ENCODE measurements at regions not wholly inside any gene's neighbourhood (a gene's known extent, or its start where the extent isn't known, plus 50 kb on each side); places are given as distances from the start of the nearest gene placed in this dataset.

DNA sequence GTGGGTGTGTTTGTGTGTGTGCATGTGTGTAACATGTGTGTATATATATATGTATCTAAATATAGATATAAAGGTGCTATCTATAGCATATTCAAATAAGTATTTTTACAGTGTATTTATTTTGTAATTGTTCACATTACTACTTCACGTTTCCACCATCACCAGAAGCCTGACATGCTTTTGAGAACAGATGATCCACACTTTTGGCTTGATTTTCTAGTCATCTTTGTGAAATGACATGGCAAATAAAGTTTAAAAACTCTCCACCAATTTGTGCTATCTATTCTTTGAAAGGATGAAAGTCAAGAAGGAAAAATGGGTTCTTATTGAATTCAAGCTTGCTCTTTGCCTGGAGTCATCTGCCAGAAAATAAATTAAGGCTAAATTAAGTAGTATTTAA is 294.0 kb upstream of the AKR1E2 start:
- TF ChIP-seq, protein P1, sequence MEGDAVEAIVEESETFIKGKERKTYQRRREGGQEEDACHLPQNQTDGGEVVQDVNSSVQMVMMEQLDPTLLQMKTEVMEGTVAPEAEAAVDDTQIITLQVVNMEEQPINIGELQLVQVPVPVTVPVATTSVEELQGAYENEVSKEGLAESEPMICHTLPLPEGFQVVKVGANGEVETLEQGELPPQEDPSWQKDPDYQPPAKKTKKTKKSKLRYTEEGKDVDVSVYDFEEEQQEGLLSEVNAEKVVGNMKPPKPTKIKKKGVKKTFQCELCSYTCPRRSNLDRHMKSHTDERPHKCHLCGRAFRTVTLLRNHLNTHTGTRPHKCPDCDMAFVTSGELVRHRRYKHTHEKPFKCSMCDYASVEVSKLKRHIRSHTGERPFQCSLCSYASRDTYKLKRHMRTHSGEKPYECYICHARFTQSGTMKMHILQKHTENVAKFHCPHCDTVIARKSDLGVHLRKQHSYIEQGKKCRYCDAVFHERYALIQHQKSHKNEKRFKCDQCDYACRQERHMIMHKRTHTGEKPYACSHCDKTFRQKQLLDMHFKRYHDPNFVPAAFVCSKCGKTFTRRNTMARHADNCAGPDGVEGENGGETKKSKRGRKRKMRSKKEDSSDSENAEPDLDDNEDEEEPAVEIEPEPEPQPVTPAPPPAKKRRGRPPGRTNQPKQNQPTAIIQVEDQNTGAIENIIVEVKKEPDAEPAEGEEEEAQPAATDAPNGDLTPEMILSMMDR (IDR thresholded peaks at IDR 0.05), result no peak
- TF ChIP-seq GABPB1 (CRISPR knock-in tag; IDR thresholded peaks at IDR 0.05) (no peak), SP1 (CRISPR knock-in tag; conservative IDR thresholded peaks at IDR 0.05) (no peak), NR3C1 (CRISPR knock-in tag; conservative IDR thresholded peaks at IDR 0.05; ENCODE audit: low read depth) (no peak), ZNF232 (CRISPR knock-in tag; IDR thresholded peaks at IDR 0.05) (no peak)
- TF ChIP-seq, protein P2, sequence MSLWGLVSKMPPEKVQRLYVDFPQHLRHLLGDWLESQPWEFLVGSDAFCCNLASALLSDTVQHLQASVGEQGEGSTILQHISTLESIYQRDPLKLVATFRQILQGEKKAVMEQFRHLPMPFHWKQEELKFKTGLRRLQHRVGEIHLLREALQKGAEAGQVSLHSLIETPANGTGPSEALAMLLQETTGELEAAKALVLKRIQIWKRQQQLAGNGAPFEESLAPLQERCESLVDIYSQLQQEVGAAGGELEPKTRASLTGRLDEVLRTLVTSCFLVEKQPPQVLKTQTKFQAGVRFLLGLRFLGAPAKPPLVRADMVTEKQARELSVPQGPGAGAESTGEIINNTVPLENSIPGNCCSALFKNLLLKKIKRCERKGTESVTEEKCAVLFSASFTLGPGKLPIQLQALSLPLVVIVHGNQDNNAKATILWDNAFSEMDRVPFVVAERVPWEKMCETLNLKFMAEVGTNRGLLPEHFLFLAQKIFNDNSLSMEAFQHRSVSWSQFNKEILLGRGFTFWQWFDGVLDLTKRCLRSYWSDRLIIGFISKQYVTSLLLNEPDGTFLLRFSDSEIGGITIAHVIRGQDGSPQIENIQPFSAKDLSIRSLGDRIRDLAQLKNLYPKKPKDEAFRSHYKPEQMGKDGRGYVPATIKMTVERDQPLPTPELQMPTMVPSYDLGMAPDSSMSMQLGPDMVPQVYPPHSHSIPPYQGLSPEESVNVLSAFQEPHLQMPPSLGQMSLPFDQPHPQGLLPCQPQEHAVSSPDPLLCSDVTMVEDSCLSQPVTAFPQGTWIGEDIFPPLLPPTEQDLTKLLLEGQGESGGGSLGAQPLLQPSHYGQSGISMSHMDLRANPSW (CRISPR knock-in tag; conservative IDR thresholded peaks at IDR 0.05; ENCODE audit: low read depth), result no peak
- TF ChIP-seq, protein P3, sequence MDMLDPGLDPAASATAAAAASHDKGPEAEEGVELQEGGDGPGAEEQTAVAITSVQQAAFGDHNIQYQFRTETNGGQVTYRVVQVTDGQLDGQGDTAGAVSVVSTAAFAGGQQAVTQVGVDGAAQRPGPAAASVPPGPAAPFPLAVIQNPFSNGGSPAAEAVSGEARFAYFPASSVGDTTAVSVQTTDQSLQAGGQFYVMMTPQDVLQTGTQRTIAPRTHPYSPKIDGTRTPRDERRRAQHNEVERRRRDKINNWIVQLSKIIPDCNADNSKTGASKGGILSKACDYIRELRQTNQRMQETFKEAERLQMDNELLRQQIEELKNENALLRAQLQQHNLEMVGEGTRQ (CRISPR knock-in tag; IDR thresholded peaks at IDR 0.05), result no peak
- TF ChIP-seq, protein P4, sequence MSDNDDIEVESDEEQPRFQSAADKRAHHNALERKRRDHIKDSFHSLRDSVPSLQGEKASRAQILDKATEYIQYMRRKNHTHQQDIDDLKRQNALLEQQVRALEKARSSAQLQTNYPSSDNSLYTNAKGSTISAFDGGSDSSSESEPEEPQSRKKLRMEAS (CRISPR knock-in tag; IDR thresholded peaks at IDR 0.05), result no peak
- TF ChIP-seq, protein P5, sequence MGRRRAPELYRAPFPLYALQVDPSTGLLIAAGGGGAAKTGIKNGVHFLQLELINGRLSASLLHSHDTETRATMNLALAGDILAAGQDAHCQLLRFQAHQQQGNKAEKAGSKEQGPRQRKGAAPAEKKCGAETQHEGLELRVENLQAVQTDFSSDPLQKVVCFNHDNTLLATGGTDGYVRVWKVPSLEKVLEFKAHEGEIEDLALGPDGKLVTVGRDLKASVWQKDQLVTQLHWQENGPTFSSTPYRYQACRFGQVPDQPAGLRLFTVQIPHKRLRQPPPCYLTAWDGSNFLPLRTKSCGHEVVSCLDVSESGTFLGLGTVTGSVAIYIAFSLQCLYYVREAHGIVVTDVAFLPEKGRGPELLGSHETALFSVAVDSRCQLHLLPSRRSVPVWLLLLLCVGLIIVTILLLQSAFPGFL (CRISPR knock-in tag; IDR thresholded peaks at IDR 0.05; ENCODE audit: borderline replicate concordance), result no peak
- TF ChIP-seq, protein P6, sequence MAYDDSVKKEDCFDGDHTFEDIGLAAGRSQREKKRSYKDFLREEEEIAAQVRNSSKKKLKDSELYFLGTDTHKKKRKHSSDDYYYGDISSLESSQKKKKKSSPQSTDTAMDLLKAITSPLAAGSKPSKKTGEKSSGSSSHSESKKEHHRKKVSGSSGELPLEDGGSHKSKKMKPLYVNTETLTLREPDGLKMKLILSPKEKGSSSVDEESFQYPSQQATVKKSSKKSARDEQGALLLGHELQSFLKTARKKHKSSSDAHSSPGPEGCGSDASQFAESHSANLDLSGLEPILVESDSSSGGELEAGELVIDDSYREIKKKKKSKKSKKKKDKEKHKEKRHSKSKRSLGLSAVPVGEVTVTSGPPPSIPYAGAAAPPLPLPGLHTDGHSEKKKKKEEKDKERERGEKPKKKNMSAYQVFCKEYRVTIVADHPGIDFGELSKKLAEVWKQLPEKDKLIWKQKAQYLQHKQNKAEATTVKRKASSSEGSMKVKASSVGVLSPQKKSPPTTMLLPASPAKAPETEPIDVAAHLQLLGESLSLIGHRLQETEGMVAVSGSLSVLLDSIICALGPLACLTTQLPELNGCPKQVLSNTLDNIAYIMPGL (CRISPR knock-in tag; IDR thresholded peaks at IDR 0.05), result no peak
